ENCODE measurements at regions not wholly inside any gene's neighbourhood (a gene's known extent, or its start where the extent isn't known, plus 50 kb on each side); places are given as distances from the start of the nearest gene placed in this dataset.
"Not testable (repeated sequence)": the region's sequence is repeated elsewhere in the genome, so short reads cannot be mapped to it uniquely, and the experiment has no call there.

- DNase-seq = not testable (repeated sequence)
Measured at GRCh38 chr2:209312450-209312849, 111.4 kb upstream of the MAP2 start.

GRCh38 chr2:209314653-209315052 lies 109.2 kb upstream of the MAP2 start:
- DNase-seq = no peak

- no peak for DNase-seq
Measured at GRCh38 chr2:209316141-209316540, 107.7 kb upstream of the MAP2 start.

- no peak for DNase-seq
Measured at GRCh38 chr2:209321076-209321475, 102.8 kb upstream of the MAP2 start.

- no peak for DNase-seq
Measured at GRCh38 chr2:209321581-209321980, 102.3 kb upstream of the MAP2 start.

- DNase-seq = no peak
Measured at GRCh38 chr2:209322041-209322440, 101.8 kb upstream of the MAP2 start.

GRCh38 chr2:209322905-209323512 lies 100.8 kb upstream of the MAP2 start:
- no peak for DNase-seq

GRCh38 chr2:209323738-209324137 lies 100.1 kb upstream of the MAP2 start:
- DNase-seq = no peak

GRCh38 chr2:209324281-209324680 lies 99.6 kb upstream of the MAP2 start:
- DNase-seq = no peak

- peak; percentile 29 for DNase-seq
Measured at GRCh38 chr2:209331291-209331844, 92.5 kb upstream of the MAP2 start.

GRCh38 chr2:209334188-209335017 lies 89.4 kb upstream of the MAP2 start:
- peak; percentile 43 for DNase-seq

- no peak for DNase-seq
Measured at GRCh38 chr2:209340522-209340921, 83.3 kb upstream of the MAP2 start.

GRCh38 chr2:209344349-209344748 lies 79.5 kb upstream of the MAP2 start:
- no peak for DNase-seq

GRCh38 chr2:209348433-209348832 lies 75.4 kb upstream of the MAP2 start:
- DNase-seq = no peak

- DNase-seq = no peak
Measured at GRCh38 chr2:209351636-209352035, 72.2 kb upstream of the MAP2 start.

- DNase-seq = no peak
Measured at GRCh38 chr2:209358992-209359391, 64.9 kb upstream of the MAP2 start.

GRCh38 chr2:209367075-209367747 lies 56.6 kb upstream of the MAP2 start:
- DNase-seq = no peak

- DNase-seq = no peak
Measured at GRCh38 chr2:209368406-209368805, 55.4 kb upstream of the MAP2 start.

- no peak for DNase-seq
Measured at GRCh38 chr2:209368914-209369313, 54.9 kb upstream of the MAP2 start.

- DNase-seq = no peak
Measured at GRCh38 chr2:209369656-209370055, 54.2 kb upstream of the MAP2 start.

GRCh38 chr2:209371407-209371806 lies 52.4 kb upstream of the MAP2 start:
- no peak for DNase-seq

All from NCI-H1436 treated with DMSO at 0.1 percent for 48 hours (cell line).